ENCODE measurements at regions not wholly inside any gene's neighbourhood (a gene's known extent, or its start where the extent isn't known, plus 50 kb on each side); places are given as distances from the start of the nearest gene placed in this dataset.
"Not testable (repeated sequence)": the region's sequence is repeated elsewhere in the genome, so short reads cannot be mapped to it uniquely, and the experiment has no call there.

DNA sequence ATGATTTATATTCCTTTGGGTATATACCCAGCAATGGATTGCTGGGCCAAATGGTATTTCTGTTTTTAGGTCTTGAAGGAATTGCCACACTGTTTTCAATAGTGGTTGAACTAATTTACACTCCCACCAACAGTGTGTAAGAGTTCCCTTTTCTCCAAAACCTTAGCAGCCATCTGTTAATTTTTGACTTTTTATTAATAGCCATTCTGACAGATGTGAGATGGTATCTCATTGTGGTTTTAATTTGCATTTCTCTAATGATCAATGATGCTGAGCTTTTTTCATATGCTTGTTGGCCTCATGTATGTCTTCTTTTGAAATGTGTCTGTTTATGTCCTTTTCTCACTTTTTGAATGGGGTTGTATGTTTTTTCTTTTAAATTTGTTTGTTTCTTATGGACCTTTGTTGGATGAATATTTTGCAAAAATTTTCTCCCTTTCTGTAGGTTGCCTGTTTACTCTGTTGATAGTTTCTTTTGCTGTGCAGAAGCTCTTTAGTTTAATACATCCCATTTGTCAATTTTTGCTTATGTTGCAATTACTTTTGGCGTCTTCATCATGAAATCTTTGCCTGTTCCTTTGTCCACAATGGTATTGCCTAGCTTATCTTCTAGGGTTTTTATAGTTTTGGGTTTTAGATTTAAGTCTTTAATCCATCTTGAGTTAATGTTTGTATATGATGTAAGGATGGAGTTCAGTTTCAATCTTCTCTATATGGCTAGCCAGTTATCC is 119.7 kb upstream of the XIRP2 start:
- Histone ChIP-seq H4K5ac (ENCODE audit: low read length) (no peak overlapping the region), H3K23ac (ENCODE audit: low read length) (no peak overlapping the region), H3K27me3 (ENCODE audit: insufficient read depth, low read length, poor library complexity) (no peaks in the 10 kb centered on the region), H3K27ac (ENCODE audit: low read depth, low read length) (no peak overlapping the region), H2AK5ac (ENCODE audit: low read length) (no peak overlapping the region), H3K4ac (ENCODE audit: low read depth, low read length) (no peak overlapping the region), H3K4me2 (ENCODE audit: low read length) (no peak overlapping the region), H3K9ac (ENCODE audit: low read length) (no peak overlapping the region), H2BK15ac (replicated peaks; ENCODE audit: low read depth) (no peak overlapping the region), H3K18ac (ENCODE audit: low read length) (no peak overlapping the region), H3K79me2 (ENCODE audit: control insufficient read depth, insufficient read depth, low read length) (no peaks in the 10 kb centered on the region), H4K8ac (ENCODE audit: low read depth, low read length) (no peak overlapping the region), H3K79me1 (ENCODE audit: low read length) (no peaks in the 10 kb centered on the region), H2BK5ac (ENCODE audit: low read length) (no peak overlapping the region), H3K4me3 (ENCODE audit: low read length) (no peak overlapping the region), H3K4me1 (ENCODE audit: control insufficient read depth, low read depth, low read length) (peaks cover 3% of the 10 kb centered on the region), H3K56ac (ENCODE audit: low read length) (no peak overlapping the region), H3K36me3 (ENCODE audit: control insufficient read depth, insufficient read depth, low read length) (no peaks in the 10 kb centered on the region), H2BK120ac (ENCODE audit: low read depth, low read length) (no peak overlapping the region)
- no CpG with 5 or more reads among the region's 1 CpG for WGBS (ENCODE audit: extremely low coverage, insufficient coverage, low lambda C conversion rate)
- no peak for DNase-seq

DNA sequence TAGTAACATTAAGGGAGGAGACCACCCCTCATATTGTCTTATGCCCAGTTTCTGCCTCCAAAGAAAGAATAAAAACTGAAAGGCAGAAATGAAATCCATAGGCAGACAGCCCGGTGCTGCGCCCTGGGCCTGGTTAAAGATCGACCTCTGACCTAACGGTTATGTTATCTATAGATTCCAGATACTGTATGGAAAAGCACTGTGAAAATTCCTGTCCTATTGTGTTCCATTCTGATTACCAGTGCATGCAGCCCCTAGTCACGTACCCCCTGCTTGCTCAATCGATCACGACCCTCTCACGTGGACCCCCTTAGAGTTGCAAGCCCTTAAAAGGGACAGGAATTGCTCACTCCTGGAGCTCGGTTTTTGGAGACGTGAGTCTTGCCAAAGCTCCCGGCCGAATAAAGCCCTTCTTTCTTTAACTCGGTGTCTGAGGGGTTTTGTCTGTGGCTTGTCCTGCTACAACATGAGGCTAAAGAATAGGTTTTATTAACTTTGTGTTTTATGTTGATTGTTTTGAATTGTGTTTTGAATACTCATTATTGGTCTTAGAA is 121.4 kb upstream of the XIRP2 start:
- H3K56ac ChIP-seq (ENCODE audit: low read length); H3K23ac ChIP-seq (ENCODE audit: low read length); H3K4me2 ChIP-seq (ENCODE audit: low read length); H3K27ac ChIP-seq (ENCODE audit: low read depth, low read length); H2AK5ac ChIP-seq (ENCODE audit: low read length); H3K79me2 ChIP-seq (ENCODE audit: control insufficient read depth, insufficient read depth, low read length); H3K4ac ChIP-seq (ENCODE audit: low read depth, low read length); H3K79me1 ChIP-seq (ENCODE audit: low read length); H2BK120ac ChIP-seq (ENCODE audit: low read depth, low read length); H3K9ac ChIP-seq (ENCODE audit: low read length); DNase-seq; H3K36me3 ChIP-seq (ENCODE audit: control insufficient read depth, insufficient read depth, low read length); H4K8ac ChIP-seq (ENCODE audit: low read depth, low read length); H3K18ac ChIP-seq (ENCODE audit: low read length); H3K4me1 ChIP-seq (ENCODE audit: control insufficient read depth, low read depth, low read length); H3K27me3 ChIP-seq (ENCODE audit: insufficient read depth, low read length, poor library complexity); H2BK15ac ChIP-seq (replicated peaks; ENCODE audit: low read depth); H4K5ac ChIP-seq (ENCODE audit: low read length); H2BK5ac ChIP-seq (ENCODE audit: low read length); H3K4me3 ChIP-seq (ENCODE audit: low read length): not testable (repeated sequence)
- no CpG with 5 or more reads among the region's 13 CpGs for WGBS (ENCODE audit: extremely low coverage, insufficient coverage, low lambda C conversion rate)

DNA sequence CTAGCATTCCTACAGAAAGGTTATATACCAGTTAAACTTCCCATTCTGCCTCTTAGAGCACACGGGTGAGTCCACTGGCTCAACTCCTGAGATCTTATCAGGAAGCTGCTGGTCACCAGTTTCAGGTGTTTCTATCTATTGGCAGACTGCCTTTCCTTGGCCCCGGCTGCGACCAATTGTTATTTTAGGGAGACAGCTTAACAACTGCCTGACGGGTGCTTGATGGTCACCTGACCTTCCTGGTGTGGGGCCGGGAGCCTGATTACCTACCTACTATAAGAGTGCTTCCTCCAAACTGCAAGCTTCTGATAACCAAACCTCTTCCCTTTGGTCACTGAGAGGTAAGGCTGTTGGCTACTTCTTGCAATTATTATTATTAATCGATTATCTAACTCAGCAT is 122.1 kb upstream of the XIRP2 start:
- H3K4me2 ChIP-seq (ENCODE audit: low read length), result no peak overlapping the region
- H3K27ac ChIP-seq (ENCODE audit: low read depth, low read length), result no peak overlapping the region
- no peak overlapping the region for H4K8ac ChIP-seq (ENCODE audit: low read depth, low read length)
- no peak overlapping the region for H2BK5ac ChIP-seq (ENCODE audit: low read length)
- no peak overlapping the region for H2AK5ac ChIP-seq (ENCODE audit: low read length)
- WGBS (ENCODE audit: extremely low coverage, insufficient coverage, low lambda C conversion rate), result 100% methylated on average over 1 of the region's 6 CpGs
- no peak overlapping the region for H3K4ac ChIP-seq (ENCODE audit: low read depth, low read length)
- no peak overlapping the region for H3K4me3 ChIP-seq (ENCODE audit: low read length)
- no peaks in the 10 kb centered on the region for H3K36me3 ChIP-seq (ENCODE audit: control insufficient read depth, insufficient read depth, low read length)
- no peaks in the 10 kb centered on the region for H3K4me1 ChIP-seq (ENCODE audit: control insufficient read depth, low read depth, low read length)
- no peaks in the 10 kb centered on the region for H3K79me2 ChIP-seq (ENCODE audit: control insufficient read depth, insufficient read depth, low read length)
- no peaks in the 10 kb centered on the region for H3K27me3 ChIP-seq (ENCODE audit: insufficient read depth, low read length, poor library complexity)
- no peak overlapping the region for H3K56ac ChIP-seq (ENCODE audit: low read length)
- no peak for DNase-seq
- H3K23ac ChIP-seq (ENCODE audit: low read length), result no peak overlapping the region
- no peak overlapping the region for H2BK120ac ChIP-seq (ENCODE audit: low read depth, low read length)
- H3K79me1 ChIP-seq (ENCODE audit: low read length), result no peaks in the 10 kb centered on the region
- H4K5ac ChIP-seq (ENCODE audit: low read length), result no peak overlapping the region
- no peak overlapping the region for H3K9ac ChIP-seq (ENCODE audit: low read length)
- no peak overlapping the region for H3K18ac ChIP-seq (ENCODE audit: low read length)
- H2BK15ac ChIP-seq (replicated peaks; ENCODE audit: low read depth), result no peak overlapping the region

- H2BK120ac ChIP-seq (ENCODE audit: low read depth, low read length), result no peak overlapping the region
- no peak overlapping the region for H4K5ac ChIP-seq (ENCODE audit: low read length)
- H3K56ac ChIP-seq (ENCODE audit: low read length), result no peak overlapping the region
- H3K4me2 ChIP-seq (ENCODE audit: low read length), result no peak overlapping the region
- no peak overlapping the region for H3K4me3 ChIP-seq (ENCODE audit: low read length)
- H2BK5ac ChIP-seq (ENCODE audit: low read length), result no peak overlapping the region
- no peak overlapping the region for H4K8ac ChIP-seq (ENCODE audit: low read depth, low read length)
- H3K18ac ChIP-seq (ENCODE audit: low read length), result no peak overlapping the region
- H3K9ac ChIP-seq (ENCODE audit: low read length), result no peak overlapping the region
- H3K79me1 ChIP-seq (ENCODE audit: low read length), result no peaks in the 10 kb centered on the region
- H2AK5ac ChIP-seq (ENCODE audit: low read length), result no peak overlapping the region
- H3K27ac ChIP-seq (ENCODE audit: low read depth, low read length), result no peak overlapping the region
- H3K4ac ChIP-seq (ENCODE audit: low read depth, low read length), result no peak overlapping the region
- H2BK15ac ChIP-seq (replicated peaks; ENCODE audit: low read depth), result no peak overlapping the region
- WGBS (ENCODE audit: extremely low coverage, insufficient coverage, low lambda C conversion rate), result no CpG with 5 or more reads among the region's 1 CpG
- DNase-seq, result peak; percentile 73
- no peaks in the 10 kb centered on the region for H3K79me2 ChIP-seq (ENCODE audit: control insufficient read depth, insufficient read depth, low read length)
- H3K36me3 ChIP-seq (ENCODE audit: control insufficient read depth, insufficient read depth, low read length), result no peaks in the 10 kb centered on the region
- H3K4me1 ChIP-seq (ENCODE audit: control insufficient read depth, low read depth, low read length), result no peaks in the 10 kb centered on the region
- no peak overlapping the region for H3K23ac ChIP-seq (ENCODE audit: low read length)
- no peaks in the 10 kb centered on the region for H3K27me3 ChIP-seq (ENCODE audit: insufficient read depth, low read length, poor library complexity)
Measured at GRCh38 chr2:166765141-166765540, 123.1 kb upstream of the XIRP2 start.

- no peak overlapping the region for H3K4me3 ChIP-seq (ENCODE audit: low read length)
- H3K4me2 ChIP-seq (ENCODE audit: low read length), result no peak overlapping the region
- no peak overlapping the region for H2BK120ac ChIP-seq (ENCODE audit: low read depth, low read length)
- H2AK5ac ChIP-seq (ENCODE audit: low read length), result no peak overlapping the region
- H3K18ac ChIP-seq (ENCODE audit: low read length), result no peak overlapping the region
- no peak overlapping the region for H4K8ac ChIP-seq (ENCODE audit: low read depth, low read length)
- no peak overlapping the region for H3K56ac ChIP-seq (ENCODE audit: low read length)
- no peak overlapping the region for H3K4ac ChIP-seq (ENCODE audit: low read depth, low read length)
- no peak for DNase-seq
- H3K4me1 ChIP-seq (ENCODE audit: control insufficient read depth, low read depth, low read length), result no peaks in the 10 kb centered on the region
- no peak overlapping the region for H4K5ac ChIP-seq (ENCODE audit: low read length)
- no peaks in the 10 kb centered on the region for H3K79me2 ChIP-seq (ENCODE audit: control insufficient read depth, insufficient read depth, low read length)
- H2BK5ac ChIP-seq (ENCODE audit: low read length), result no peak overlapping the region
- no peaks in the 10 kb centered on the region for H3K79me1 ChIP-seq (ENCODE audit: low read length)
- no peak overlapping the region for H2BK15ac ChIP-seq (replicated peaks; ENCODE audit: low read depth)
- H3K27ac ChIP-seq (ENCODE audit: low read depth, low read length), result no peak overlapping the region
- no peaks in the 10 kb centered on the region for H3K36me3 ChIP-seq (ENCODE audit: control insufficient read depth, insufficient read depth, low read length)
- no peaks in the 10 kb centered on the region for H3K27me3 ChIP-seq (ENCODE audit: insufficient read depth, low read length, poor library complexity)
- no peak overlapping the region for H3K23ac ChIP-seq (ENCODE audit: low read length)
- no peak overlapping the region for H3K9ac ChIP-seq (ENCODE audit: low read length)
Measured at GRCh38 chr2:166764702-166765101, 123.6 kb upstream of the XIRP2 start.

GRCh38 chr2:166764216-166764615 is 124.1 kb upstream of the XIRP2 start:
- H3K27me3 ChIP-seq (ENCODE audit: insufficient read depth, low read length, poor library complexity), result no peaks in the 10 kb centered on the region
- peak; percentile 21 for DNase-seq
- WGBS (ENCODE audit: extremely low coverage, insufficient coverage, low lambda C conversion rate), result no CpG with 5 or more reads among the region's 1 CpG
- no peak overlapping the region for H3K9ac ChIP-seq (ENCODE audit: low read length)
- H4K5ac ChIP-seq (ENCODE audit: low read length), result no peak overlapping the region
- H3K56ac ChIP-seq (ENCODE audit: low read length), result no peak overlapping the region
- H2BK120ac ChIP-seq (ENCODE audit: low read depth, low read length), result no peak overlapping the region
- H3K4me1 ChIP-seq (ENCODE audit: control insufficient read depth, low read depth, low read length), result no peaks in the 10 kb centered on the region
- no peak overlapping the region for H3K4ac ChIP-seq (ENCODE audit: low read depth, low read length)
- H3K79me2 ChIP-seq (ENCODE audit: control insufficient read depth, insufficient read depth, low read length), result no peaks in the 10 kb centered on the region
- H2AK5ac ChIP-seq (ENCODE audit: low read length), result no peak overlapping the region
- no peak overlapping the region for H3K23ac ChIP-seq (ENCODE audit: low read length)
- no peak overlapping the region for H3K18ac ChIP-seq (ENCODE audit: low read length)
- H3K36me3 ChIP-seq (ENCODE audit: control insufficient read depth, insufficient read depth, low read length), result no peaks in the 10 kb centered on the region
- H3K4me3 ChIP-seq (ENCODE audit: low read length), result no peak overlapping the region
- H3K4me2 ChIP-seq (ENCODE audit: low read length), result no peak overlapping the region
- no peak overlapping the region for H4K8ac ChIP-seq (ENCODE audit: low read depth, low read length)
- no peak overlapping the region for H3K27ac ChIP-seq (ENCODE audit: low read depth, low read length)
- H2BK5ac ChIP-seq (ENCODE audit: low read length), result no peak overlapping the region
- no peaks in the 10 kb centered on the region for H3K79me1 ChIP-seq (ENCODE audit: low read length)
- H2BK15ac ChIP-seq (replicated peaks; ENCODE audit: low read depth), result no peak overlapping the region
